CD4-positive, alpha-beta T cell treated with Interleukin-15 for 4 hours (primary cell): ENCODE measurements at regions not wholly inside any gene's neighbourhood (a gene's known extent, or its start where the extent isn't known, plus 50 kb on each side); places are given as distances from the start of the nearest gene placed in this dataset.

Source experiments
- DNase-seq: peaks from one replicate; pipeline ENCODE4 v3.0.0-alpha.2; 2020; ENCODE audit warnings: low spot score

- no peak for DNase-seq
Measured at GRCh38 chr3:72022027-72022426, 237.1 kb upstream of the PROK2 start.

GRCh38 chr3:72021531-72021930 lies 236.6 kb upstream of the PROK2 start:
- no peak for DNase-seq

- no peak for DNase-seq
Measured at GRCh38 chr3:72018343-72018984, 233.5 kb upstream of the PROK2 start.

- DNase-seq, result no peak
Measured at GRCh38 chr3:72017935-72018334, 233.0 kb upstream of the PROK2 start.

- DNase-seq, result no peak
Measured at GRCh38 chr3:72017311-72017710, 232.4 kb upstream of the PROK2 start.

- DNase-seq, result no peak
Measured at GRCh38 chr3:72015463-72015862, 230.5 kb upstream of the PROK2 start.

- no peak for DNase-seq
Measured at GRCh38 chr3:72013084-72013483, 228.1 kb upstream of the PROK2 start.

- no peak for DNase-seq
Measured at GRCh38 chr3:72012363-72012762, 227.4 kb upstream of the PROK2 start.

GRCh38 chr3:72011485-72011884 lies 226.5 kb upstream of the PROK2 start:
- DNase-seq, result no peak

- DNase-seq, result no peak
Measured at GRCh38 chr3:72009851-72010443, 225.0 kb upstream of the PROK2 start.

- DNase-seq, result no peak
Measured at GRCh38 chr3:72008226-72008996, 223.5 kb upstream of the PROK2 start.

GRCh38 chr3:72006631-72007556 lies 221.9 kb upstream of the PROK2 start:
- DNase-seq, result no peak

- DNase-seq, result no peak
Measured at GRCh38 chr3:72004749-72005292, 219.9 kb upstream of the PROK2 start.

- no peak for DNase-seq
Measured at GRCh38 chr3:72003936-72004335, 219.0 kb upstream of the PROK2 start.

- DNase-seq, result no peak
Measured at GRCh38 chr3:72001758-72002157, 216.8 kb upstream of the PROK2 start.

- DNase-seq, result no peak
Measured at GRCh38 chr3:71998995-71999673, 214.2 kb upstream of the PROK2 start.

- DNase-seq, result no peak
Measured at GRCh38 chr3:71997066-71997653, 212.2 kb upstream of the PROK2 start.

- DNase-seq, result no peak
Measured at GRCh38 chr3:71994906-71995305, 210.0 kb upstream of the PROK2 start.

- DNase-seq, result no peak
Measured at GRCh38 chr3:71994203-71994602, 209.3 kb upstream of the PROK2 start.

GRCh38 chr3:71991681-71992080 lies 206.7 kb upstream of the PROK2 start:
- no peak for DNase-seq

- no peak for DNase-seq
Measured at GRCh38 chr3:71991046-71991445, 206.1 kb upstream of the PROK2 start.
